Psoas muscle (tissue), 7 donors: ENCODE measurements at regions not wholly inside any gene's neighbourhood (a gene's known extent, or its start where the extent isn't known, plus 50 kb on each side); places are given as distances from the start of the nearest gene placed in this dataset.
"Not testable (repeated sequence)": the region's sequence is repeated elsewhere in the genome, so short reads cannot be mapped to it uniquely, and the experiment has no call there.

ENCODE experiments used
- ATAC-seq, 4 donors: fragments of 200-7000 bp; cut with Tn5 transposase; one replicate each; pipeline ENCODE4 v1.9.1; 2020; ENCODE audit warnings: moderate library complexity in 3 of 4, mild to moderate bottlenecking in 2 of 4
- DNase-seq, 2 donors: peaks; one replicate each; pipeline ENCODE4 v3.0.0-alpha.2; 2020
- H3K27ac ChIP-seq: fragments of 200-600 bp; one replicate; pipeline ENCODE4 v1.8.0; 2022
- H3K27me3 ChIP-seq, 3 donors: fragments of 200-600 bp in 1 of 3; one replicate each; pipeline versions ENCODE4 v1.6.1 to v1.8.0; 2013 to 2022; ENCODE audit warnings: low read length in 2 of 3, mild to moderate bottlenecking in 2 of 3, moderate library complexity in 1 of 3; ENCODE audit not compliant: insufficient read depth in 3 of 3
- H3K36me3 ChIP-seq, 2 donors: fragments of 200-600 bp in 1 of 2; one replicate each; pipeline versions ENCODE4 v1.6.1 to v1.8.0; 2013 to 2022; ENCODE audit warnings: low read depth in 1 of 2, mild to moderate bottlenecking in 1 of 2, moderate library complexity in 1 of 2; ENCODE audit not compliant: insufficient read depth in 1 of 2
- H3K4me1 ChIP-seq: fragments of 200-600 bp; one replicate; pipeline ENCODE4 v1.8.0; 2022
- H3K4me3 ChIP-seq: fragments of 200-600 bp; one replicate; pipeline ENCODE4 v1.8.0; 2022; ENCODE audit warnings: mild to moderate bottlenecking
- H3K9me3 ChIP-seq: fragments of 200-600 bp; one replicate; pipeline ENCODE4 v1.8.0; 2022
- CTCF ChIP-seq: fragments of 200-600 bp; IDR thresholded peaks from one replicate; pipeline ENCODE4 v1.8.0; 2022; ENCODE audit warnings: antibody characterized with exemption
- WGBS, 3 donors: extraction: QIAGEN DNeasy Blood & Tissue Kit; methylation state at CpG; one replicate each; pipeline versions ENCODE4 v1.1.6 to v1.1.7; 2013; 5-methylcytosine and 5-hydroxymethylcytosine counted together
- intact Hi-C, 2 donors: fragments of 100-400 bp; cut with DNase I; formaldehyde crosslinking; loops; one replicate each; pipeline versions ENCODE4 v1.11.0 to v1.14.2; 2022
- donor health status: healthy with polysubstance abuse.
- donor health status: DM: no; HTN: no; CAD: no; lungs with moderate emphysema.
- donor health status: Bipolar disorder and iron deficiency.
- donor health status: healthy.
- donor health status: DM: yes; HTN: yes; CAD: no.
- donor health status: DM: no; HTN: no; CAD: no.
- donor health status: DM: yes; HTN: yes; CAD: no.

DNA sequence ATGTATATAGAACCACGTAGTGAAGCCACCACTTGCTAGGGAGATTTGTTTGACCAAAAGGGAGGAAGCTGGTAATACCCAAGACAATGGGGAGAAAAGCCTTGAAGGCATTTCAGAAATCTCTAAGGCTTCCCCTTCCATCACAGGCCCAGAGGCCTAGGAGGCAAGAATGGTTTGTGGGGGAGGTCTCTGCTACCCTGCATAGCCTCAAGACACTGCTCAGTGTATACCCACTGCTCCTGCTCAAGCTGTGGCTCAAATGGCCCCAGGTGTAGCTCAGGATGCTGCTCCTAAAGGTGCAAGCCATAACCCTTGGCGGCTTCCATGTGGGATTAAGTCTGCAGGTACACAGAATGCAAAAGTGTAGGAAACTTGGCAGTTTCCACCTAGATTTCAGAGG, 1105.8 kb downstream of the GATA3 start:
- no peak overlapping the region for H3K4me3 ChIP-seq
- H3K27me3 ChIP-seq = peaks cover 0 to 2% (median 0%) of the 10 kb centered on the region in 3 donors
- no peaks in the 10 kb centered on the region for H3K4me1 ChIP-seq
- no peaks in the 10 kb centered on the region for H3K9me3 ChIP-seq
- DNase-seq (no peak), ATAC-seq (no peak)
- intact Hi-C loops = no loop called here
- no peak overlapping the region for H3K27ac ChIP-seq
- WGBS, 3 donors = 81 to 86% (median 85%) methylated on average over 2 of the region's 2 CpGs
- TF ChIP-seq CTCF = no peak
- no peaks in the 10 kb centered on the region for H3K36me3 ChIP-seq

DNA sequence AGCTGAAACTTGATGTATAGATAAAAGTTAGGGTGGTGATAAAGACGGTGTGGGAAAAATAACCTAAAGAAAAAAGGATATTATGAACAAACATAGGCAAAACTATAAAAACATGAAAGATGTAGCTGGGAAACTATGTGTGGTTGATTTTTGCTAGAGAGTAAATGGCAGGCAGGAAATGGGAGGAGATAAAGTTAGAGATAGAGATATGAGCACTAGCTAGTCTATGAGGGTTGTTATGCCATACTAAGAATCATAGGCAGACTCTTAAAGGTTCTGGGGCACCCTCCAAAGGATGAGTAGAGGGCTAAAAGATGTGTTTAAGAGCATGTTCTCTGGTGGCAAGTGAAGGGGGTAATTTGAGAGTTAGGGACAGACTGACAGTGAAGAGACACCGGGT, 1109.2 kb downstream of the GATA3 start:
- intact Hi-C loops = no loop called here
- peaks cover 0 to 2% (median 0%) of the 10 kb centered on the region in 3 donors for H3K27me3 ChIP-seq
- no peaks in the 10 kb centered on the region for H3K36me3 ChIP-seq
- WGBS, 3 donors = 86 to 94% (median 88%) methylated on average over 2 of the region's 2 CpGs
- no peak overlapping the region for H3K4me3 ChIP-seq
- DNase-seq (no peak), ATAC-seq (no peak)
- no peaks in the 10 kb centered on the region for H3K9me3 ChIP-seq
- no peaks in the 10 kb centered on the region for H3K4me1 ChIP-seq
- no peak overlapping the region for H3K27ac ChIP-seq
- TF ChIP-seq CTCF = no peak

DNA sequence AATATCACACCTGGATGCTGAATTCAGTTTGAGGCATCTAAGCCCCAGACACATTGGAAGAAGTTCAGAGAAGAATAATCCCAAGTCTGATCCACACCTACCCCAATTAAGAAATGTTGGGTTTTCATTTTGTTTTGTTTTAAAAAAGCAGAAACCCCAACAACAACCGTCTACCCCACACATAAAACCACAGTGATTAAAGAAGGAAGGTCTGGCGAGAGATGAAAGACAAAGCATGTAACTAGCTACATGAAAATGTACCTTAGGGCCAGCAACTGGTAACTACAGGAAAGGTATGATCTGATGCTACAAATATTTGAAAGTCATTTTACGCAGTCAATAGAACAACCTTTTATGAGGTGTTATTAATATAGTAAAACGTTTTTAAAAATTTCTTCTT, 1112.3 kb downstream of the GATA3 start:
- Histone ChIP-seq H3K4me1 (no peaks in the 10 kb centered on the region), H3K9me3 (no peaks in the 10 kb centered on the region), H3K27me3 (no peaks in the 10 kb centered on the region), H3K36me3 (no peaks in the 10 kb centered on the region), H3K27ac (no peak overlapping the region), H3K4me3 (no peak overlapping the region)
- intact Hi-C loops = no loop called here
- WGBS, 3 donors = 70 to 78% (median 70%) methylated on average over 4 of the region's 4 CpGs
- ATAC-seq (no peak), DNase-seq (no peak)
- TF ChIP-seq CTCF = no peak

- Histone ChIP-seq H3K4me1 (no peaks in the 10 kb centered on the region), H3K4me3 (no peak overlapping the region), H3K36me3 (no peaks in the 10 kb centered on the region), H3K27ac (no peak overlapping the region), H3K27me3 (no peaks in the 10 kb centered on the region), H3K9me3 (no peaks in the 10 kb centered on the region)
- WGBS, 3 donors = 95 to 100% (median 97%) methylated on average over 1 of the region's 1 CpG
- DNase-seq (no peak), ATAC-seq (no peak)
- intact Hi-C loops = no loop called here
- TF ChIP-seq CTCF = no peak
Observed at GRCh38 chr10:9172276-9172675, 1117.8 kb downstream of the GATA3 start.

DNA sequence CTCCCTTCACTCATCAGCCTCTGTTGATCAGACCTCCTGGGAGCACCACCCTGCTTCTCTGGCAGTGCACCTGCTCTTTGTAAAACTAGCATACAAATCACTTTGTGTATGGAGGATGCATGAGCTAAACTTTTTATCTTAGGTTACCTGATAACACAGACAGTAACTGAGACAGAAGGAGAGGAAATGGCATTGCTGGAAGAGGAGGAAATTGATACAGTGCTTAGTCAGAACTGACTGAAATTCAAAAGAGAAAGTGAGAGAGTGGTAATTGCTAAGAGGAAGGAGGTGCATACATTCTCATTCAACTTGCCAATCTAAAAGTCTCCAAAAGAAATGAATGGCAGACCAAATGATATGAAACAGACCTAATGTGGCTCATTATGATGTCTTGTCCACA, 1120.7 kb downstream of the GATA3 start:
- Histone ChIP-seq H3K36me3 (no peaks in the 10 kb centered on the region), H3K4me1 (no peaks in the 10 kb centered on the region), H3K4me3 (no peak overlapping the region), H3K9me3 (no peaks in the 10 kb centered on the region), H3K27me3 (no peaks in the 10 kb centered on the region), H3K27ac (no peak overlapping the region)
- ATAC-seq = no peak
- no peak for TF ChIP-seq CTCF
- intact Hi-C loops = no loop called here
- no peak for DNase-seq

DNA sequence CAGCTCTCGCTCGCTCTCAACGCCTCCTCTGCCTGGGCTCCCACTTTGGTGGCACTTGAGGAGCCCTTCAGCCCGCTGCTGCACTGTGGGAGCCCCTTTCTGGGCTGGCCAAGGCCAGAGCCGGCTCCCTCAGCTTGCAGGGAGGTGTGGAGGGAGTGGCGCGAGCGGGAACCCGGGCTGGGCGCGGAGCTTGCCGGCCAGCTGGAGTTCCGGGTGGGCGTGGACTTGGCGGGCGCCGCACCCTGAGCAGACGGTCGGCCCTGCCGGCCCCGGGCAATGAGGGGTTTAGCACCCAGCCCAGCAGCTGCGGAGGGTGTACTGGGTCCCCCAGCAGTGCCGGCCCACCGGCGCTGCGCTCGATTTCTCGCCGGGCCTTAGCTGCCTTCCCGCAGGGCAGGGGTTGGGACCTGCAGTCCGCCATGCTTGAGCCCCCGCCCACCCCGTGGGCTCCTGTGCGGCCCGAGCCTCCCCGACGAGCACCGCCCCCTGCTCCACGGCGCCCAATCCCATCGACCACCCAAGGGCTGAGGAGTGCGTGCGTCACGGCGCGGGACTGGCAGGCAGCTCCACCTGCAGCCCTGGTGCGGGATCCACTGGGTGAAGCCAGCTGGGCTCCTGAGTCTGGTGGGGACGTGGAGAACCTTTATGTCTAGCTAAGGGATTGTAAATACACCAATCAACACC, 1128.9 kb downstream of the GATA3 start:
- intact Hi-C loops, DNase-seq, H3K9me3 ChIP-seq, H3K36me3 ChIP-seq, H3K27me3 ChIP-seq, H3K27ac ChIP-seq, ATAC-seq, H3K4me1 ChIP-seq, H3K4me3 ChIP-seq: not testable (repeated sequence)
- WGBS, 3 donors = 92 to 95% (median 92%) methylated on average over 37 to 48 of the region's 48 CpGs
